Left ventricle myocardium inferior (tissue), 1 donor: ENCODE measurements at regions not wholly inside any gene's neighbourhood (a gene's known extent, or its start where the extent isn't known, plus 50 kb on each side); places are given as distances from the start of the nearest gene placed in this dataset.

ENCODE experiments used
- DNase-seq: peaks from one replicate; pipeline ENCODE4 v3.0.0-alpha.2; 2020
- H3K27ac ChIP-seq: fragments of 200-600 bp; replicated peaks from 2 replicates; pipeline ENCODE4 v1.8.0; 2021
- H3K27me3 ChIP-seq: fragments of 200-600 bp; 2 replicates; pipeline ENCODE4 v1.8.0; 2021; ENCODE audit warnings: low read depth
- H3K36me3 ChIP-seq: fragments of 200-600 bp; 2 replicates; pipeline ENCODE4 v1.8.0; 2021
- H3K4me1 ChIP-seq: fragments of 200-600 bp; 2 replicates; pipeline ENCODE4 v1.8.0; 2021
- H3K4me3 ChIP-seq: fragments of 200-600 bp; 2 replicates; pipeline ENCODE4 v1.8.0; 2021; ENCODE audit warnings: mild to moderate bottlenecking, moderate library complexity
- H3K9me3 ChIP-seq: fragments of 200-600 bp; replicated peaks from 2 replicates; pipeline ENCODE4 v1.8.0; 2021
- CTCF ChIP-seq: fragments of 200-600 bp; IDR thresholded peaks from 2 replicates; pipeline ENCODE4 v1.8.0; 2021; ENCODE audit warnings: antibody characterized with exemption, mild to moderate bottlenecking, borderline replicate concordance
- intact Hi-C: fragments of 100-400 bp; cut with micrococcal nuclease; formaldehyde crosslinking; loops from one replicate; pipeline ENCODE4 v1.11.0; 2022
- donor health status: DM: no; HTN: yes; CAD: no; lungs with severe emphysema.

GRCh38 chr2:2941205-2941604 lies 436.4 kb downstream of the EIPR1 start:
- H3K36me3 ChIP-seq = no peaks in the 10 kb centered on the region
- no peak for TF ChIP-seq CTCF
- H3K9me3 ChIP-seq = peaks cover 15% of the 10 kb centered on the region
- H3K4me3 ChIP-seq = no peak overlapping the region
- no peak for DNase-seq
- H3K27ac ChIP-seq = no peak overlapping the region
- no peaks in the 10 kb centered on the region for H3K4me1 ChIP-seq
- intact Hi-C loops = no loop called here
- H3K27me3 ChIP-seq = peaks cover 67% of the 10 kb centered on the region

- H3K27ac ChIP-seq = no peak overlapping the region
- intact Hi-C loops = no loop called here
- no peak for DNase-seq
- TF ChIP-seq CTCF = no peak
- no peaks in the 10 kb centered on the region for H3K4me1 ChIP-seq
- H3K27me3 ChIP-seq = peaks cover 67% of the 10 kb centered on the region
- H3K4me3 ChIP-seq = no peak overlapping the region
- no peaks in the 10 kb centered on the region for H3K36me3 ChIP-seq
- peaks cover 10% of the 10 kb centered on the region for H3K9me3 ChIP-seq
Observed at GRCh38 chr2:2940702-2941101, 436.9 kb downstream of the EIPR1 start.

- Histone ChIP-seq H3K36me3 (no peaks in the 10 kb centered on the region), H3K9me3 (peaks cover 4% of the 10 kb centered on the region), H3K27me3 (peaks cover 67% of the 10 kb centered on the region), H3K27ac (no peak overlapping the region), H3K4me1 (no peaks in the 10 kb centered on the region), H3K4me3 (no peak overlapping the region)
- TF ChIP-seq CTCF = no peak
- intact Hi-C loops = no loop called here
- DNase-seq = no peak
Observed at GRCh38 chr2:2940061-2940460, 437.6 kb downstream of the EIPR1 start.

GRCh38 chr2:2939078-2939795 lies 438.4 kb downstream of the EIPR1 start:
- Histone ChIP-seq H3K9me3 (no peaks in the 10 kb centered on the region), H3K36me3 (no peaks in the 10 kb centered on the region), H3K4me1 (no peaks in the 10 kb centered on the region), H3K27ac (no peak overlapping the region), H3K27me3 (peaks cover 66% of the 10 kb centered on the region), H3K4me3 (no peak overlapping the region)
- intact Hi-C loops = no loop called here
- no peak for TF ChIP-seq CTCF
- DNase-seq = no peak

GRCh38 chr2:2938481-2938880 lies 439.1 kb downstream of the EIPR1 start:
- Histone ChIP-seq H3K27ac (no peak overlapping the region), H3K36me3 (no peaks in the 10 kb centered on the region), H3K9me3 (no peaks in the 10 kb centered on the region), H3K27me3 (peaks cover 59% of the 10 kb centered on the region), H3K4me3 (no peak overlapping the region), H3K4me1 (no peaks in the 10 kb centered on the region)
- no peak for TF ChIP-seq CTCF
- DNase-seq = no peak
- intact Hi-C loops = no loop called here
